HepG2 (cell line): ENCODE measurements at regions not wholly inside any gene's neighbourhood (a gene's known extent, or its start where the extent isn't known, plus 50 kb on each side); places are given as distances from the start of the nearest gene placed in this dataset.

Experiments used
- ATAC-seq: fragments of 200-7000 bp; cut with Tn5 transposase; 3 replicates; pipeline ENCODE4 v1.9.1; 2020; ENCODE audit warnings: mild to moderate bottlenecking, moderate library complexity
- BruUV-seq: library from RNA; stranded (reverse); fragments of 400-500 nt; replicated peaks from 2 replicates; lab custom pipeline; 2021; lab: Mats Ljungman, UMichigan
- CTCF ChIA-PET: fragments of 300-600 bp; formaldehyde crosslinking; extraction: SDS; loops from one replicate; lab custom pipeline; 2021; ENCODE audit warnings: low total read pairs, inconsistent platforms, low intra/inter-chr PET ratio; lab: Yijun Ruan, JAX
- POLR2A ChIA-PET: fragments of 350-600 bp; sonication (Branson Sonifier 250); formaldehyde crosslinking; loops from one replicate; lab custom pipeline; 2020; ENCODE audit warnings: antibody characterized with exemption, inconsistent platforms; lab: Yijun Ruan, JAX
- DNase-seq: peaks from one replicate; pipeline ENCODE4 v3.0.0-alpha.2; 2015; ENCODE audit warnings: low spot score
- FAIRE-seq: peaks from 3 replicates; lab custom pipeline; 2011; peaks lifted over from hg19 to GRCh38; lab: Jason Lieb, UNC
- H2AFZ ChIP-seq: one replicate; pipeline ENCODE4 v1.6.1; 2011; ENCODE audit warnings: low read length, inconsistent platforms
- H3K27ac ChIP-seq: fragments of 300-600 bp; 3 replicates; pipeline ENCODE4 v1.8.0; 2011; ENCODE audit warnings: mixed run types, mild to moderate bottlenecking, mixed read lengths, low read length, inconsistent platforms; ENCODE audit not compliant: insufficient read depth; ENCODE audit errors: extremely low read length
- H3K27me3 ChIP-seq, 2 experiments: fragments of 200-600 bp in 1 of 2; 2 replicates in 1 of 2; 3 replicates in 1 of 2; pipeline versions ENCODE4 v1.6.0 to v1.8.0; 2011; ENCODE audit warnings: low read length in 2 of 2, mild to moderate bottlenecking in 2 of 2, moderate library complexity in 2 of 2, inconsistent platforms in 1 of 2; ENCODE audit not compliant: insufficient read depth in 2 of 2, control insufficient read depth in 1 of 2
- H3K36me3 ChIP-seq, 2 experiments: fragments of 200-600 bp in 1 of 2; replicated peaks in 1 of 2; 2 replicates in 1 of 2; 3 replicates in 1 of 2; pipeline versions ENCODE4 v1.5.1 to v1.8.0; 2011; ENCODE audit warnings: low read length in 2 of 2, inconsistent platforms in 1 of 2; ENCODE audit not compliant: insufficient read depth in 2 of 2, control insufficient read depth in 1 of 2
- H3K4me1 ChIP-seq: 2 replicates; pipeline ENCODE4 v1.5.1; 2012; ENCODE audit warnings: low read length, inconsistent platforms; ENCODE audit not compliant: insufficient read depth
- H3K4me2 ChIP-seq: 2 replicates; pipeline ENCODE4 v1.6.0; 2011; ENCODE audit warnings: low read depth, low read length, inconsistent platforms
- H3K4me3 ChIP-seq, 3 experiments: fragments of 200-600 bp in 1 of 3; sonication (generic), shearing (Covaris generic) in 1 of 3; replicated peaks in 1 of 3; 2 replicates each; pipeline ENCODE4 v1.5.1; 2011 to 2016; ENCODE audit warnings: low read length in 3 of 3, inconsistent platforms in 2 of 3, low read depth in 2 of 3, mild to moderate bottlenecking in 2 of 3, control low read depth in 1 of 3, mixed read lengths in 1 of 3; ENCODE audit not compliant: insufficient read depth in 1 of 3
- H3K79me2 ChIP-seq: one replicate; pipeline ENCODE4 v1.6.1; 2011; ENCODE audit warnings: low read length, inconsistent platforms; ENCODE audit not compliant: insufficient read depth
- H3K9ac ChIP-seq: 2 replicates; pipeline ENCODE4 v1.6.0; 2011; ENCODE audit warnings: mild to moderate bottlenecking, low read depth, low read length, inconsistent platforms; ENCODE audit not compliant: insufficient read depth
- H3K9me3 ChIP-seq: 2 replicates; pipeline ENCODE4 v1.5.1; 2012; ENCODE audit warnings: mild to moderate bottlenecking, low read length
- H4K20me1 ChIP-seq: 2 replicates; pipeline ENCODE4 v1.6.0; 2011; ENCODE audit warnings: inconsistent platforms, mild to moderate bottlenecking, low read length, moderate library complexity; ENCODE audit not compliant: insufficient read depth
- AHR ChIP-seq: IDR thresholded peaks from 2 replicates; pipeline ENCODE4 v1.6.1; 2018; ENCODE audit warnings: missing genetic modification reagents, missing compliant biosample characterization
- ETV5 ChIP-seq: IDR thresholded peaks from 2 replicates; pipeline ENCODE4 v1.6.1; 2018; ENCODE audit warnings: missing biosample characterization, missing genetic modification reagents, inconsistent platforms, borderline replicate concordance
- ISX ChIP-seq: sonication (generic); formaldehyde crosslinking; conservative IDR thresholded peaks from 2 replicates; pipeline ENCODE4 v1.5.0; 2020; ENCODE audit warnings: missing genetic modification reagents
- KDM3A ChIP-seq: IDR thresholded peaks from 2 replicates; pipeline ENCODE4 v1.6.1; 2018; ENCODE audit warnings: low read depth, missing compliant biosample characterization
- STAT6 ChIP-seq: sonication (generic); formaldehyde crosslinking; IDR thresholded peaks from 2 replicates; pipeline ENCODE4 v1.4.0; 2020; ENCODE audit warnings: missing genetic modification reagents, mild to moderate bottlenecking, borderline replicate concordance
- TARDBP ChIP-seq: sonication (generic); formaldehyde crosslinking; IDR thresholded peaks from 2 replicates; pipeline ENCODE4 v1.8.0; 2022; ENCODE audit warnings: mild to moderate bottlenecking, missing genetic modification reagents
- XBP1 ChIP-seq: sonication (generic); formaldehyde crosslinking; IDR thresholded peaks from 2 replicates; pipeline ENCODE4 v1.5.0; 2020; ENCODE audit warnings: missing genetic modification reagents
- ZNF160 ChIP-seq: sonication (generic); formaldehyde crosslinking; IDR thresholded peaks from 2 replicates; pipeline ENCODE4 v1.8.0; 2022; ENCODE audit warnings: mild to moderate bottlenecking, inconsistent platforms, missing genetic modification reagents
- ZNF34 ChIP-seq: sonication (generic); formaldehyde crosslinking; IDR thresholded peaks from 2 replicates; pipeline ENCODE4 v1.4.0; 2020; ENCODE audit warnings: mild to moderate bottlenecking, missing genetic modification reagents, borderline replicate concordance
- ZNF547 ChIP-seq: sonication (generic); formaldehyde crosslinking; IDR thresholded peaks from 2 replicates; pipeline ENCODE4 v1.5.1; 2020; ENCODE audit warnings: mild to moderate bottlenecking, missing genetic modification reagents
- ZNF691 ChIP-seq: sonication (generic); formaldehyde crosslinking; IDR thresholded peaks from 2 replicates; pipeline ENCODE4 v1.4.0; 2020; ENCODE audit warnings: missing genetic modification reagents, low read depth, mild to moderate bottlenecking, borderline replicate concordance
- ZNF781 ChIP-seq: sonication (generic); formaldehyde crosslinking; IDR thresholded peaks from 2 replicates; pipeline ENCODE4 v1.5.1; 2020; ENCODE audit warnings: borderline replicate concordance, mild to moderate bottlenecking, missing genetic modification reagents; ENCODE audit errors: not compliant biosample characterization
- ZSCAN21 ChIP-seq: sonication (generic); formaldehyde crosslinking; IDR thresholded peaks from 2 replicates; pipeline ENCODE4 v1.8.0; 2022; ENCODE audit warnings: mild to moderate bottlenecking, missing genetic modification reagents, moderate library complexity, borderline replicate concordance
- WGBS: methylation state at CpG from one replicate; pipeline ENCODE4 v1.1.6; 2017; ENCODE audit warnings: low lambda C conversion rate; 5-methylcytosine and 5-hydroxymethylcytosine counted together
- in situ Hi-C: cut with HindIII; loops from 2 replicates; pipeline ENCODE4 v1.10.0; 2017; ENCODE audit warnings: low pct_unique_long_range_greater_than_20kb; ENCODE audit not compliant: extremely low pct_ligation_motif_present
- intact Hi-C: fragments of 100-400 bp; cut with micrococcal nuclease; formaldehyde crosslinking; loops from one replicate; pipeline ENCODE4 v1.10.0; 2022; ENCODE audit not compliant: unreplicated experiment

GRCh38 chr15:93780073-93780472 lies 451.3 kb upstream of the MCTP2 start (continued):
- no peak for TF ChIP-seq ISX (CRISPR knock-in tag)

GRCh38 chr15:93779341-93779740 lies 452.0 kb upstream of the MCTP2 start:
- H3K27me3 ChIP-seq, result no peaks in the 10 kb centered on the region
- no peak overlapping the region for H2AFZ ChIP-seq
- no peak overlapping the region for H3K27ac ChIP-seq
- no peaks in the 10 kb centered on the region for H3K4me1 ChIP-seq
- 19% methylated on average over 4 of the region's 4 CpGs for WGBS
- ATAC-seq (no peak), FAIRE-seq (no peak), DNase-seq (no peak)
- TF ChIP-seq ZNF160, result no peak
- no peak for TF ChIP-seq ZNF547 (CRISPR knock-in tag)
- TF ChIP-seq KDM3A (CRISPR knock-in tag), result no peak
- TF ChIP-seq ZNF781, result no peak
- TF ChIP-seq ZNF34 (CRISPR knock-in tag), result no peak
- TF ChIP-seq ZNF691 (CRISPR knock-in tag), result no peak
- TF ChIP-seq TARDBP (CRISPR knock-in tag), result no peak
- no peak for TF ChIP-seq AHR (CRISPR knock-in tag)
- no peak for TF ChIP-seq STAT6 (CRISPR knock-in tag)
- no peak for TF ChIP-seq ETV5 (CRISPR knock-in tag)
- no peak for TF ChIP-seq XBP1 (CRISPR knock-in tag)
- no peak for TF ChIP-seq ZSCAN21 (CRISPR knock-in tag)
- ChIA-PET POLR2A (no interaction called here), CTCF (no interaction called here)
- H3K9me3 ChIP-seq, result no peaks in the 10 kb centered on the region
- H4K20me1 ChIP-seq, result no peaks in the 10 kb centered on the region
- no TSS peak for BruUV-seq
- H3K36me3 ChIP-seq, result no peaks in the 10 kb centered on the region
- no peak overlapping the region for H3K9ac ChIP-seq
- in situ Hi-C loops (no loop called here), intact Hi-C loops (no loop called here)
- H3K4me2 ChIP-seq, result no peak overlapping the region
- H3K79me2 ChIP-seq, result no peaks in the 10 kb centered on the region
- no peak overlapping the region for H3K4me3 ChIP-seq
